ENCODE measurements at regions not wholly inside any gene's neighbourhood (a gene's known extent, or its start where the extent isn't known, plus 50 kb on each side); places are given as distances from the start of the nearest gene placed in this dataset.

- no peak for TF ChIP-seq CTCF (conservative IDR thresholded peaks at IDR 0.05)
- TF ChIP-seq EZH2 (IDR thresholded peaks at IDR 0.05; ENCODE audit: low read depth) = no peak
Observed at GRCh38 chrX:28487818-28488217, 99.4 kb upstream of the IL1RAPL1 start.
